GM23338 (cell line): ENCODE measurements at regions not wholly inside any gene's neighbourhood (a gene's known extent, or its start where the extent isn't known, plus 50 kb on each side); places are given as distances from the start of the nearest gene placed in this dataset.

Source experiments
- ATAC-seq: fragments of 200-7000 bp; cut with Tn5 transposase; 3 replicates; pipeline ENCODE4 v1.9.1; 2020
- DNase-seq: peaks from one replicate; pipeline ENCODE4 v3.0.0-alpha.2; 2015; ENCODE audit warnings: low spot score
- H2AFZ ChIP-seq: fragments of 200-600 bp; sonication (generic); 2 replicates; pipeline ENCODE4 v1.8.0; 2016; ENCODE audit warnings: antibody characterized with exemption, mild to moderate bottlenecking, moderate library complexity
- H3F3A ChIP-seq: fragments of 200-600 bp; sonication (generic); replicated peaks from 2 replicates; pipeline ENCODE4 v1.8.0; 2017; ENCODE audit warnings: antibody characterized with exemption, mixed run types, low read depth
- H3K27ac ChIP-seq: fragments of 200-600 bp; sonication (generic); 2 replicates; pipeline ENCODE4 v1.6.1; 2016; ENCODE audit warnings: low read depth
- H3K27me3 ChIP-seq: fragments of 200-600 bp; sonication (generic); 2 replicates; pipeline ENCODE4 v1.8.0; 2016; ENCODE audit warnings: mild to moderate bottlenecking, mixed run types, moderate library complexity; ENCODE audit not compliant: insufficient read depth
- H3K36me3 ChIP-seq: fragments of 200-600 bp; sonication (generic); 2 replicates; pipeline ENCODE4 v1.8.0; 2016; ENCODE audit warnings: mild to moderate bottlenecking; ENCODE audit not compliant: insufficient read depth
- H3K4me1 ChIP-seq: fragments of 200-600 bp; sonication (generic); 2 replicates; pipeline ENCODE4 v1.8.0; 2016; ENCODE audit warnings: mild to moderate bottlenecking, moderate library complexity; ENCODE audit not compliant: insufficient read depth
- H3K4me2 ChIP-seq: fragments of 200-600 bp; sonication (generic); 2 replicates; pipeline ENCODE4 v1.7.1; 2017; ENCODE audit warnings: mixed run types
- H3K4me3 ChIP-seq: fragments of 200-600 bp; sonication (generic); 2 replicates; pipeline ENCODE4 v1.6.1; 2016; ENCODE audit warnings: mixed run types
- H3K79me2 ChIP-seq: fragments of 200-600 bp; sonication (generic); replicated peaks from 2 replicates; pipeline ENCODE4 v1.8.0; 2017; ENCODE audit warnings: mild to moderate bottlenecking; ENCODE audit not compliant: insufficient read depth
- H3K9me2 ChIP-seq: fragments of 200-600 bp; sonication (generic); 2 replicates; pipeline ENCODE4 v1.8.0; 2017; ENCODE audit not compliant: insufficient read depth
- H4K20me1 ChIP-seq: fragments of 200-600 bp; sonication (generic); replicated peaks from 2 replicates; pipeline ENCODE4 v1.8.0; 2017; ENCODE audit warnings: mild to moderate bottlenecking; ENCODE audit not compliant: insufficient read depth
- H3K27ac Mint-ChIP-seq: 2 replicates; pipeline ENCODE4 v1.8.0; 2020; ENCODE audit warnings: inconsistent platforms, mild to moderate bottlenecking, moderate library complexity, mixed read lengths
- H3K27me3 Mint-ChIP-seq: 3 replicates; pipeline ENCODE4 v1.8.0; 2022; ENCODE audit warnings: low read depth, mild to moderate bottlenecking, moderate library complexity, mixed read lengths, inconsistent platforms; ENCODE audit not compliant: insufficient read depth, poor library complexity
- H3K36me3 Mint-ChIP-seq: 3 replicates; pipeline ENCODE4 v1.8.0; 2021; ENCODE audit warnings: low read depth, mild to moderate bottlenecking, inconsistent platforms, moderate library complexity, mixed read lengths
- H3K4me1 Mint-ChIP-seq: 3 replicates; pipeline ENCODE4 v1.8.0; 2020; ENCODE audit warnings: mild to moderate bottlenecking, inconsistent platforms, mixed read lengths
- H3K4me3 Mint-ChIP-seq: 3 replicates; pipeline ENCODE4 v1.8.0; 2021; ENCODE audit warnings: moderate library complexity, mild to moderate bottlenecking, inconsistent platforms, mixed read lengths
- H3K9me3 Mint-ChIP-seq: 3 replicates; pipeline ENCODE4 v1.8.0; 2020; ENCODE audit warnings: moderate library complexity, mild to moderate bottlenecking, inconsistent platforms, mixed read lengths
- EZH2 ChIP-seq: fragments of 200-600 bp; sonication (generic); IDR thresholded peaks from one replicate; pipeline ENCODE4 v1.8.0; 2017; ENCODE audit warnings: antibody characterized with exemption, mild to moderate bottlenecking, low read depth; ENCODE audit not compliant: unreplicated experiment
- EZH2phosphoT487 ChIP-seq: fragments of 200-600 bp; sonication (generic); IDR thresholded peaks from one replicate; pipeline ENCODE4 v1.8.1; 2018; ENCODE audit warnings: antibody characterized with exemption; ENCODE audit not compliant: unreplicated experiment
- NANOG ChIP-seq: IDR thresholded peaks from 2 replicates; pipeline ENCODE4 v1.6.1; 2016; ENCODE audit warnings: antibody characterized with exemption, borderline replicate concordance
- POLR2AphosphoS5 ChIP-seq: IDR thresholded peaks from 2 replicates; pipeline ENCODE4 v1.6.1; 2016; ENCODE audit warnings: antibody characterized with exemption, low read depth
- ZNF114 ChIP-seq: fragments of 250-450 bp; sonication (Bioruptor Pico); IDR thresholded peaks from 2 replicates; pipeline ENCODE4 v1.5.0; 2020; ENCODE audit warnings: mild to moderate bottlenecking, moderate library complexity
- ZNF331 ChIP-seq: fragments of 250-450 bp; sonication (Bioruptor Pico); IDR thresholded peaks from 2 replicates; pipeline ENCODE4 v1.5.0; 2020; ENCODE audit warnings: low read depth, mild to moderate bottlenecking, moderate library complexity
- TF ChIP-seq, protein P1 (sequence below): fragments of 250-450 bp; sonication (Bioruptor Pico); IDR thresholded peaks from 2 replicates; pipeline ENCODE4 v1.5.0; 2020; ENCODE audit warnings: mild to moderate bottlenecking, moderate library complexity

DNA sequence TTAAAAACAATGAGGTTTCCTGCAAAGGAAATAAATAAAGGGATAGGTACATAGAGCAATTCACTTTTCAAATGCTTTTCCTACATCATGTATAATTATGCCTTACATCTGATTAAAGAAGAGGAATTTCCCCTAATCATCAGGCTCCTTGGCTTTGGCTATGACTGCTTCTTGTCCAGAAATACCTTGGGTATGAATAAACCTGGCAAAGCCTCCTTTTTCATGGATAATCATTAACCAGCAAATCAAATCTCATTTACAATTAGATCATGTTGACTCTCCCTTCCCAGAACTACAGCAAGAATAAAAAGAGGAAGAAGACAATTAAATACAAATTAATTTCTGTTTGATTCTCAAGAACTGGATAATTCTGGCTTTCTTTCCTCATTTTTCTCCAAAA lies 58.0 kb upstream of the CD2AP start (continued):
- TF ChIP-seq, protein P1, sequence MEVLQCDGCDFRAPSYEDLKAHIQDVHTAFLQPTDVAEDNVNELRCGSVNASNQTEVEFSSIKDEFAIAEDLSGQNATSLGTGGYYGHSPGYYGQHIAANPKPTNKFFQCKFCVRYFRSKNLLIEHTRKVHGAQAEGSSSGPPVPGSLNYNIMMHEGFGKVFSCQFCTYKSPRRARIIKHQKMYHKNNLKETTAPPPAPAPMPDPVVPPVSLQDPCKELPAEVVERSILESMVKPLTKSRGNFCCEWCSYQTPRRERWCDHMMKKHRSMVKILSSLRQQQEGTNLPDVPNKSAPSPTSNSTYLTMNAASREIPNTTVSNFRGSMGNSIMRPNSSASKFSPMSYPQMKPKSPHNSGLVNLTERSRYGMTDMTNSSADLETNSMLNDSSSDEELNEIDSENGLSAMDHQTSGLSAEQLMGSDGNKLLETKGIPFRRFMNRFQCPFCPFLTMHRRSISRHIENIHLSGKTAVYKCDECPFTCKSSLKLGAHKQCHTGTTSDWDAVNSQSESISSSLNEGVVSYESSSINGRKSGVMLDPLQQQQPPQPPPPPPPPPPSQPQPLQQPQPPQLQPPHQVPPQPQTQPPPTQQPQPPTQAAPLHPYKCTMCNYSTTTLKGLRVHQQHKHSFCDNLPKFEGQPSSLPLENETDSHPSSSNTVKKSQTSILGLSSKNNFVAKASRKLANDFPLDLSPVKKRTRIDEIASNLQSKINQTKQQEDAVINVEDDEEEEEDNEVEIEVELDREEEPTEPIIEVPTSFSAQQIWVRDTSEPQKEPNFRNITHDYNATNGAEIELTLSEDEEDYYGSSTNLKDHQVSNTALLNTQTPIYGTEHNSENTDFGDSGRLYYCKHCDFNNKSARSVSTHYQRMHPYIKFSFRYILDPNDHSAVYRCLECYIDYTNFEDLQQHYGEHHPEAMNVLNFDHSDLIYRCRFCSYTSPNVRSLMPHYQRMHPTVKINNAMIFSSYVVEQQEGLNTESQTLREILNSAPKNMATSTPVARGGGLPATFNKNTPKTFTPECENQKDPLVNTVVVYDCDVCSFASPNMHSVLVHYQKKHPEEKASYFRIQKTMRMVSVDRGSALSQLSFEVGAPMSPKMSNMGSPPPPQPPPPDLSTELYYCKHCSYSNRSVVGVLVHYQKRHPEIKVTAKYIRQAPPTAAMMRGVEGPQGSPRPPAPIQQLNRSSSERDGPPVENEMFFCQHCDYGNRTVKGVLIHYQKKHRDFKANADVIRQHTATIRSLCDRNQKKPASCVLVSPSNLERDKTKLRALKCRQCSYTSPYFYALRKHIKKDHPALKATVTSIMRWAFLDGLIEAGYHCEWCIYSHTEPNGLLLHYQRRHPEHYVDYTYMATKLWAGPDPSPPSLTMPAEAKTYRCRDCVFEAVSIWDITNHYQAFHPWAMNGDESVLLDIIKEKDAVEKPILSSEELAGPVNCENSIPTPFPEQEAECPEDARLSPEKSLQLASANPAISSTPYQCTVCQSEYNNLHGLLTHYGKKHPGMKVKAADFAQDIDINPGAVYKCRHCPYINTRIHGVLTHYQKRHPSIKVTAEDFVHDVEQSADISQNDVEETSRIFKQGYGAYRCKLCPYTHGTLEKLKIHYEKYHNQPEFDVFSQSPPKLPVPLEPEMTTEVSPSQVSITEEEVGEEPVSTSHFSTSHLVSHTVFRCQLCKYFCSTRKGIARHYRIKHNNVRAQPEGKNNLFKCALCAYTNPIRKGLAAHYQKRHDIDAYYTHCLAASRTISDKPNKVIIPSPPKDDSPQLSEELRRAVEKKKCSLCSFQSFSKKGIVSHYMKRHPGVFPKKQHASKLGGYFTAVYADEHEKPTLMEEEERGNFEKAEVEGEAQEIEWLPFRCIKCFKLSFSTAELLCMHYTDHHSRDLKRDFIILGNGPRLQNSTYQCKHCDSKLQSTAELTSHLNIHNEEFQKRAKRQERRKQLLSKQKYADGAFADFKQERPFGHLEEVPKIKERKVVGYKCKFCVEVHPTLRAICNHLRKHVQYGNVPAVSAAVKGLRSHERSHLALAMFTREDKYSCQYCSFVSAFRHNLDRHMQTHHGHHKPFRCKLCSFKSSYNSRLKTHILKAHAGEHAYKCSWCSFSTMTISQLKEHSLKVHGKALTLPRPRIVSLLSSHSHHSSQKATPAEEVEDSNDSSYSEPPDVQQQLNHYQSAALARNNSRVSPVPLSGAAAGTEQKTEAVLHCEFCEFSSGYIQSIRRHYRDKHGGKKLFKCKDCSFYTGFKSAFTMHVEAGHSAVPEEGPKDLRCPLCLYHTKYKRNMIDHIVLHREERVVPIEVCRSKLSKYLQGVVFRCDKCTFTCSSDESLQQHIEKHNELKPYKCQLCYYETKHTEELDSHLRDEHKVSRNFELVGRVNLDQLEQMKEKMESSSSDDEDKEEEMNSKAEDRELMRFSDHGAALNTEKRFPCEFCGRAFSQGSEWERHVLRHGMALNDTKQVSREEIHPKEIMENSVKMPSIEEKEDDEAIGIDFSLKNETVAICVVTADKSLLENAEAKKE (CRISPR knock-in tag): no peak
- TF ChIP-seq ZNF331 (CRISPR knock-in tag) (no peak), ZNF114 (CRISPR knock-in tag) (no peak)

DNA sequence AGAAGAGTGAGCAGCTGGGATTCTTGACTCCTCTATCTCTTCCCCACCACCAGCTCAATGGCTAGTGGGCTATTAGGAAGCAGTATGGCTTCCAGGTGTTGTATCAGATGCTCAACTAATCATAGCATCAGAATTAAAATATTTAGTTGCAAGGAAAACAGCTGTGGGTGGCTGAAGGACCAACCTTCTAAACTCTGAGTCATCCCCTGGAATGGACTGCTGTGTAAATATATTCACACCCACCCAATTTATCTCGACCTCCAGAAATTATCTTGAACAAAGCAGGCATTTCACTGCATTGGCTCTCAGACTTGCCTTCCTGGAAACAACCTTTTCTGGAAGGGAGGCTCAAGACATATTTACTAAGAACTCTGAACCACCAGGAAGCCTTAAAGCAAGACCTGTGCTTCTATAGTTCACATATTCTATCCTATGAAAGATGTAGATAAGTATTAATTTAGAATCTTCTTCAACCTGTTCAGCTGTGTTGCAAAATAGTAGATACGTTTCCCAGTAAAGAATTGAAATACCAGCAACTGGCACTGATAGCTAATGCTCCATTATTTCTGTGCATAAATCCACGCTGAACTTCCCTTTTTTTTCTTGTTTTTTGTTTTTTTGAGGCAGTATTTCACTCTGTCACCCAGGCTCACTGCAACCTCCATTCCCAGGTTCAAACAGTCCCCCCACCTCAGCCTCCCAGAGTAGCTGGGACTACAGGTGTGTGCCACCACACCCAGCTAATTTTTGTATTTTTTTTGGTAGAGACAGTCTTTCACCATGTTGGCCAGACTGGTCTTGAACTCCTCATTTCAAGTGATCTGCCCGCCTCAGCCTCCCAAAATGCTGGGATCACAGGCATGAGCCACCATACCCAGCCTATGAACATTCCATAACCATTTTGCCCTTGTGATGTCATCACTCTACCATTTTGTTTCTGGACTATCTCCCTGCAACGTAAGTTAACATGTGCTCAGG lies 56.9 kb upstream of the CD2AP start:
- ATAC-seq (no peak), DNase-seq (no peak)
- H3K4me2 ChIP-seq: no peak overlapping the region
- H3K27ac ChIP-seq: no peak overlapping the region
- peaks cover 2% of the 10 kb centered on the region; the same call in 1 of the 3 replicates for H3K36me3 Mint-ChIP-seq
- no peaks in the 10 kb centered on the region for H3K36me3 ChIP-seq
- H3K27me3 ChIP-seq: no peaks in the 10 kb centered on the region
- H3K9me2 ChIP-seq: no peaks in the 10 kb centered on the region; the same call in 1 of the 2 replicates
- H2AFZ ChIP-seq: peak overlapping the region; percentile 29; the same call in 1 of the 2 replicates
- peaks cover 3% of the 10 kb centered on the region; the same call in 1 of the 3 replicates for H3K4me1 Mint-ChIP-seq
- no peaks in the 10 kb centered on the region for H3F3A ChIP-seq
- H4K20me1 ChIP-seq: no peaks in the 10 kb centered on the region
- H3K27me3 Mint-ChIP-seq: peaks cover 2% of the 10 kb centered on the region
- H3K9me3 Mint-ChIP-seq: peaks cover under 1% of the 10 kb centered on the region; the same call in 1 of the 3 replicates
- no peak overlapping the region for H3K4me3 ChIP-seq
- H3K4me3 Mint-ChIP-seq: no peak overlapping the region
- H3K27ac Mint-ChIP-seq: no peak overlapping the region
- TF ChIP-seq, protein P1 (CRISPR knock-in tag): no peak
- TF ChIP-seq NANOG (no peak), ZNF331 (CRISPR knock-in tag) (no peak), POLR2AphosphoS5 (no peak), EZH2 (no peak), EZH2phosphoT487 (no peak)
- no peaks in the 10 kb centered on the region for H3K4me1 ChIP-seq
- H3K79me2 ChIP-seq: no peaks in the 10 kb centered on the region
